ENCODE measurements at regions not wholly inside any gene's neighbourhood (a gene's known extent, or its start where the extent isn't known, plus 50 kb on each side); places are given as distances from the start of the nearest gene placed in this dataset.
"Not testable (repeated sequence)": the region's sequence is repeated elsewhere in the genome, so short reads cannot be mapped to it uniquely, and the experiment has no call there.

- DNase-seq = no peak
These were observed 194.4 kb downstream of the COX18 start for GRCh38 chr4:72875138-72875537.

- DNase-seq = no peak
These were observed 204.6 kb downstream of the COX18 start for GRCh38 chr4:72864898-72865297.

DNA sequence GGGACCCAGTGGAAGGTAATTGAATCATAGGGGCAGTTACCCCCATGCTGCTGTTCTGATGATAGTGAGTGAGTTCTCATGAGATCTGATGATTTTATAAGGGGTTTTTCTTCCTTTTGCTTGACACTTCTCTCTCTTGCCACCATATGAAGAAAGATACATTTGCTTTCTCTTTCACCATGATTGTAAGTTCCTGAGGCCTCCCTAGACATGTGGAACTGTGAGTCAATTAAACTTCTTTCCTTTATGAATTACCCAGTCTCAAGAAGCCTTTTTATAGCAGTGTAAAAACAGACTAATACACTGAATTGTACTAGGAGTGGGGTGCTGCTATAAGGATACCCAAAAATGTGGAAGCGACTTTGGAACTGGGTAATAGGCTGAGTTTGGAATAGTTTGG is 205.2 kb downstream of the COX18 start:
- DNase-seq = not testable (repeated sequence)

DNA sequence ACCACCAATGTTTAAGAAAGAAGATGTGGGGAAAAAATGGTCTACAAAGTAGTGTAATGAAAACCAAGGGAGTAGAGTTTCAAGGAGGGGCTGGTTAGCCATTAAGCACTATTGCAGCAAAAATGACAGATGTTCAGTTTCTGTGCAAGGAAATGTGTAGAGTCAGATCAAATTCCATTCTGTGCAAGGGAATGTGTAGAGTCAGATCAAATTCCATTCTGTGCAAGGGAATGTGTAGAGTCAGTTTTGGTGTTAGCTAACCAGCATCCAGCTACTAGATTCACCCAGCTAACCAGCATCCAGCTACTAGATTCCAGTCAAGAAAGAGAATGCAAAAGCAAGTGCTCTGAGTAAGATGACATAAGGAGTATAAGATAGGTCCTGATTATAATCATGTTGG is 208.8 kb downstream of the COX18 start:
- peak; percentile 15 for DNase-seq

DNA sequence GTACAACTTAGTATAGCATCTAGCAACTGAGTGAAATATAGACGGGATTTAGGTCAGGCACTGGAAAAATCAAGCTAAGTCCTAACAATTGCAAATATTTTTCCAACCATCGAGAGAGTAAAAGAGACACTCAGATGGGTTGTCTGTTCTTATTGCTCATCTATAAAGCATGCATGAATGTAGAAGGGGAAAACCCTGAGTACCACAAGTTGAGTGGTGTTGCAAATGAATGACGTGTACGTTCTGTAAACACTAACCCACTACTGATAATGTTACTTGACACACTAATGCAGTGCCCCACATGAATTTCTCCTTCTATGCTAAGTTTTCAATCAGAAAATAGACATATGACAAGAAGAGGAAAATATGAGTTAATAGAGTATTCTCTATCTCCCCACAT is 211.2 kb downstream of the COX18 start:
- peak; percentile 72 for DNase-seq

DNA sequence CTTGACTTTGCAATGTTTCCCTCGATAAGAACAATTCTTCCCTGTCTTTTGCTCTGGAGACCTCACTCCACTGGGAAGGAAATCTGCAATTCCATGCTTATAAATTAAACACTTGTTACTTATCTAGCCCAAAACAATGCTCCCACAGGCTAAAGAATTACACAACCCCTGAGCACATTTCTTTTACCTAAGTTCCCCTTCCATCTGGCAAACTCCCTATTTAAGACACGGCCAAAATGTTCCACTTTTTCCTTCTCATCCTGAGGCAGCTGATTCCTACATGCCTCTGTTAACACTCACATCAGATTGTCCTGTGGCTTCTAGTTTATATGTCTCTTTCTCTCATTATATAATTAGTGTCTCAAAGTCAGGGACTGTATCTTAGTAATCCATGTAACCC is 211.7 kb downstream of the COX18 start:
- no peak for DNase-seq

DNA sequence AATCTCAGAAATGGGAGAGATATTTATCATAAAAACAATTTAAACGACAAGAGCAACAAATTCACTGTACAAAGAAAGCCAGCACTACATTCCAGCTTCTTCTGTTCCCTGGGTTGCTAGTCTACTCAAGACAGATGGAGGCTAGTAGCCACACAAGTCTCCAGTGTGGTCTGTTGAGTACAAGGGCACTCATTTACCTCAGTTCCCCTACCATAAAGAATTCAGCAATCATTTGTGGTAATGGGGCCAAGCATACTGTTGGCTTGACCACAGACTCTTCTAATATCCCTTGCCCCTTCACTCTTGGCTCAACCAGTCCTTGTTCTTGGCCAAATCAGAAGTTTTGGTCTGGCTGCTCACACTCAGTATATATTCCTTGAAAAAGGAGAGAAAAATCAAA is 212.3 kb downstream of the COX18 start:
- DNase-seq = no peak

GRCh38 chr4:72846280-72847111 is 223.0 kb downstream of the COX18 start:
- no peak for DNase-seq

DNA sequence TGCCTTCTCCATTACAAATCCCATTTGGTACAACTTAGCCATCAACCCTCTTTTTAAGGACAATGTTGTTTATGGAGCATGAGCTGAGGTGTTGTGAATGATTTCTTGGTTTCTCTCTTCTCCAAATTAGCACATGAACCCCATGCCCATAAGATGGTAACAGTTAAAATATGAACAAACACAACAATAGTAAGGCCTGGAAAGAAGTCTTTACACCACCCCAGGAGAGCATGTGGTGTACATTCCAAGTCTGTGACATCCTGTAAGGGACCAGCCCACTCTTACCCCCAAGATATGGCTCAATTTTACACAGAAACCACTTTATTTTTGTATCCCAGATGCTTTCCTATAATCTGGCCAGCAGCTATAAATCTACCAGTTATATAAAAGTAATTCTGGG is 226.1 kb downstream of the COX18 start:
- DNase-seq = peak; percentile 10

GRCh38 chr4:72842323-72842722 is 227.2 kb downstream of the COX18 start:
- DNase-seq = peak; percentile 5

DNA sequence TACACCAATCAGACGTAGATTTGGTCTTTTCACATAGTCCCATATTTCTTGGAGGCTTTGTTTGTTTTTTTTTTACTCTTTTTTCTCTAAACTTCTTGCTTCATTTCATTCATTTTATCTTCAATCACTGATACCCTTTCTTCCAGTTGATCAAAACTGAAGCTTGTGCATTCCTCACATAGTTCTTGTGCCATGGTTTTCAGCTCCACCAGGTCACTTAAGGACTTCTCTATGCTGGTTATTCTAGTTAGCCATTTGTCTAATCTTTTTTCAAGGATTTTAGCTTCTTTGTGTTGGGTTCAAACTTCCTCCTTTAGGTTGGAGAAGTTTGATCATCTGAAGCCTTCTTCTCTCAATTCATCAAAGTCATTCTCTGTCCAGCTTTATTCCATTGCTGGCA is 229.3 kb downstream of the COX18 start:
- not testable (repeated sequence) for DNase-seq

- DNase-seq = no peak
These were observed 240.7 kb downstream of the COX18 start for GRCh38 chr4:72828864-72829263.

- no peak for DNase-seq
These were observed 241.5 kb downstream of the COX18 start for GRCh38 chr4:72827968-72828367.

- DNase-seq = no peak
These were observed 249.4 kb downstream of the COX18 start for GRCh38 chr4:72820107-72820506.

GRCh38 chr4:72817012-72817411 is 248.0 kb upstream of the ADAMTS3 start:
- DNase-seq = peak; percentile 1

DNA sequence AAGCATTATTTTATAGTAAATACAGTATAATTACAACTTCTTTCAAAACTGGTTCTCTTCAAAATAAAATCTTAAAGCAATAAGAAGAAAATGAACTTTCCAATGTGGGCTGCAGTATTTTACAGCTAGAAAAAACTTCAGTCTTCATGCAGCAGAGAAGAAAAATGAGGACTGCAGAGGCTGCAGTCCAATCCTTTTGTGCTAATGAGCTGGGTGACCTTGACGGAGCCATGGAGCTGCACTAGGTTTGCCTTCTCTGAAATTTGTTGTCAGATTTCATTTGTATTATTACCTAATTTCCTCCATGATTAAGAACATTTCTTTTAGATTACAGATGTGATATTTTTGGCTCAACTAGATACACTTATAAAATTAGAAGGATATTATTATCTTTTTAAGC is 245.2 kb upstream of the ADAMTS3 start:
- DNase-seq = no peak

GRCh38 chr4:72809208-72809607 is 240.2 kb upstream of the ADAMTS3 start:
- DNase-seq = no peak

GRCh38 chr4:72805284-72805683 is 236.3 kb upstream of the ADAMTS3 start:
- DNase-seq = no peak

- no peak for DNase-seq
These were observed 228.5 kb upstream of the ADAMTS3 start for GRCh38 chr4:72797486-72797885.

GRCh38 chr4:72791054-72791453 is 222.0 kb upstream of the ADAMTS3 start:
- no peak for DNase-seq

DNA sequence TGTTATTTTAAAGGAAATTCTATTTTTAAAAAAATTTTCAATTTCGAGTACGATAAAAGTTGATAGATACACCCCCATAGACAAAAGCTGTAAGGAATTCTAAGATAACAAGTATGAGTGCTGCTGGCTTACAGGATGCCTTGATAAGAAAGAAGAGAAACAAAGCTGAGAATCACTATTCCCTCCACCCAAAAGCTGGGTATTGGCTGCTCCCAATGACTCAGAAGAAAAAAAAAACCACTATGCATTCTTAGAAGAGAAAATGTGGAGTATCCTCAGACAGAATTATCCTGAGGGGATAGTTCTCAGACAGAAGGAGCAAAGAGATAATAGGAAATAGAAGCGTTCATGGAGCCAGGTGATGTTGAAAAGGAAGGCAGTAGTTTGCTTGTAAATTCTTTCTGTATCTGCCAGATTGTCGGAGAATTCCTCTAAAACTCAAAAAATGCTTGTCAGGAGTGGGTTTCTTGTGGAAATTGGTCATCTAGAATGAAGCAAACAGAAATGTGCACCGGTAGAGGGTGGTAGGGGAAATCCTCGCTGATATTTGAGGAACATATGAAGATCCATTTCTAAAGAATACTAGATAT is 217.5 kb upstream of the ADAMTS3 start:
- DNase-seq = no peak

- DNase-seq = peak; percentile 73
These were observed 210.2 kb upstream of the ADAMTS3 start for GRCh38 chr4:72779241-72779640.

DNA sequence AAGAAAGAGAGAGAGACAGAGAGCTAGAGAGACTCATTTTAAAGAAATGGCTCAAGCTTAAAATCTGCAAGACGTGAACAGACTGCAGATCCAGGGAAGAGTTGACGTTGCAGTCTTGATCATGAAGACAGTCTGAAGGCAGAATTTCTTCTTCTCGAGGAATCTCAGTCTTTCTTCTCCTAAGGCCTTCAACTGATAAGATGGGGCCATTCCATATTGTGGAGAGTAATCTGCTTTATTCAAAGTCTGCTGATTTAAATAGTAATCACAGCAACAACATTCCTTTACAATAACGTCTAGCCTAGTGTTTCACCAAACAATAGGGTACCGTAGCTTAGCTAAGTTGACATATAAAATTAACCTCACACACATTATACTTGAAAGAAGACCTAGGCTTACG is 208.4 kb upstream of the ADAMTS3 start:
- no peak for DNase-seq

- DNase-seq = peak; percentile 56
These were observed 201.7 kb upstream of the ADAMTS3 start for GRCh38 chr4:72770708-72771107.
